DOHH2 (cell line): ENCODE measurements at regions not wholly inside any gene's neighbourhood (a gene's known extent, or its start where the extent isn't known, plus 50 kb on each side); places are given as distances from the start of the nearest gene placed in this dataset.

Source experiments
- EZH2phosphoT487 ChIP-seq: fragments of 200-600 bp; sonication (generic); IDR thresholded peaks from 2 replicates; pipeline ENCODE4 v1.6.1; 2017; ENCODE audit warnings: borderline replicate concordance, mild to moderate bottlenecking, antibody characterized with exemption, low read length, moderate library complexity, mixed read lengths
- TF ChIP-seq, protein P1 (sequence below): fragments of 200-600 bp; sonication (generic); IDR thresholded peaks from one replicate; pipeline ENCODE4 v1.5.1; 2014; ENCODE audit warnings: antibody characterized with exemption, mild to moderate bottlenecking, low read depth, low read length; ENCODE audit not compliant: poor library complexity, severe bottlenecking

DNA sequence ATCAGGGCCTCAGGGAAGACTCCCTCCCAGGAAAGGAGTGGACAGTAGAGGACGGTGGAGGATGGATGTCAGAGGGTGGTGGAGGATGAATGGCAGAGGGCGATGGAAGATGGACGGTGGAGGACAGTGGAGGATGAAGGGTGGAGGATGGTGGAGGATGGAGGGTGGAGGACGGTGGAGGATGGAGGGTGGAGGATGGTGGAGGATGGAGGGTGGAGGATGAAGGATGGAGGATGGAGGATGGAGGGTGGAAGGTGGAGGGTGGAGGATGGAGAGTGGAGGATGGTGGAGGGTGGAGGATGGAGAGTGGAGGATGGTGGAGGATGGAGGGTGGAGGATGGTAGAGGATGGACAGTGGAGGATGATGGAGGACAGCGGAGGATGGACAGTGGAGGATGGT lies 95.9 kb downstream of the LRRC74A start:
- TF ChIP-seq, protein P1, sequence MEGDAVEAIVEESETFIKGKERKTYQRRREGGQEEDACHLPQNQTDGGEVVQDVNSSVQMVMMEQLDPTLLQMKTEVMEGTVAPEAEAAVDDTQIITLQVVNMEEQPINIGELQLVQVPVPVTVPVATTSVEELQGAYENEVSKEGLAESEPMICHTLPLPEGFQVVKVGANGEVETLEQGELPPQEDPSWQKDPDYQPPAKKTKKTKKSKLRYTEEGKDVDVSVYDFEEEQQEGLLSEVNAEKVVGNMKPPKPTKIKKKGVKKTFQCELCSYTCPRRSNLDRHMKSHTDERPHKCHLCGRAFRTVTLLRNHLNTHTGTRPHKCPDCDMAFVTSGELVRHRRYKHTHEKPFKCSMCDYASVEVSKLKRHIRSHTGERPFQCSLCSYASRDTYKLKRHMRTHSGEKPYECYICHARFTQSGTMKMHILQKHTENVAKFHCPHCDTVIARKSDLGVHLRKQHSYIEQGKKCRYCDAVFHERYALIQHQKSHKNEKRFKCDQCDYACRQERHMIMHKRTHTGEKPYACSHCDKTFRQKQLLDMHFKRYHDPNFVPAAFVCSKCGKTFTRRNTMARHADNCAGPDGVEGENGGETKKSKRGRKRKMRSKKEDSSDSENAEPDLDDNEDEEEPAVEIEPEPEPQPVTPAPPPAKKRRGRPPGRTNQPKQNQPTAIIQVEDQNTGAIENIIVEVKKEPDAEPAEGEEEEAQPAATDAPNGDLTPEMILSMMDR: no peak
- no peak for TF ChIP-seq EZH2phosphoT487
